Right ventricle myocardium inferior (tissue), 1 donor: ENCODE measurements at regions not wholly inside any gene's neighbourhood (a gene's known extent, or its start where the extent isn't known, plus 50 kb on each side); places are given as distances from the start of the nearest gene placed in this dataset.

Source experiments
- ATAC-seq: fragments of 200-7000 bp; cut with Tn5 transposase; one replicate; pipeline ENCODE4 v1.9.1; 2020; ENCODE audit warnings: mild to moderate bottlenecking, moderate library complexity
- DNase-seq: peaks from one replicate; pipeline ENCODE4 v3.0.0; 2021; ENCODE audit errors: missing footprints
- intact Hi-C: fragments of 100-400 bp; cut with DNase I; formaldehyde crosslinking; loops from one replicate; pipeline ENCODE4 v1.11.0; 2022
- donor health status: DM: no; HTN: yes; CAD: no; lungs with severe emphysema.

GRCh38 chr13:89865164-89866064 is 1482.1 kb upstream of the MIR17HG start:
- ATAC-seq (no peak), DNase-seq (no peak)
- intact Hi-C loops: no loop called here

GRCh38 chr13:89869312-89869711 is 1478.2 kb upstream of the MIR17HG start:
- no peak for ATAC-seq
- intact Hi-C loops: no loop called here
- no peak for DNase-seq

GRCh38 chr13:89878904-89879303 is 1468.6 kb upstream of the MIR17HG start:
- intact Hi-C loops: no loop called here
- no peak for ATAC-seq
- DNase-seq: no peak

GRCh38 chr13:89880201-89880600 is 1467.3 kb upstream of the MIR17HG start:
- DNase-seq (no peak), ATAC-seq (no peak)
- intact Hi-C loops: no loop called here

- DNase-seq: no peak
- intact Hi-C loops: no loop called here
- no peak for ATAC-seq
Measured at GRCh38 chr13:89883893-89884448, 1463.5 kb upstream of the MIR17HG start.

GRCh38 chr13:89890806-89891205 is 1456.7 kb upstream of the MIR17HG start:
- ATAC-seq (no peak), DNase-seq (no peak)
- intact Hi-C loops: no loop called here

- ATAC-seq (no peak), DNase-seq (no peak)
- intact Hi-C loops: no loop called here
Measured at GRCh38 chr13:89891416-89891815, 1456.1 kb upstream of the MIR17HG start.

- DNase-seq: no peak
- no peak for ATAC-seq
- intact Hi-C loops: no loop called here
Measured at GRCh38 chr13:89897681-89898080, 1449.8 kb upstream of the MIR17HG start.

GRCh38 chr13:89899302-89900103 is 1448.0 kb upstream of the MIR17HG start:
- intact Hi-C loops: no loop called here

GRCh38 chr13:89900104-89900765 is 1447.3 kb upstream of the MIR17HG start:
- intact Hi-C loops: no loop called here
- no peak for DNase-seq

More at GRCh38 chr13:89899302-89900103, 1448.0 kb upstream of the MIR17HG start:
- no peak for ATAC-seq
- DNase-seq: no peak

GRCh38 chr13:89902223-89902622 is 1445.3 kb upstream of the MIR17HG start:
- ATAC-seq (no peak), DNase-seq (no peak)
- intact Hi-C loops: no loop called here

More at GRCh38 chr13:89900104-89900765, 1447.3 kb upstream of the MIR17HG start:
- no peak for ATAC-seq

- intact Hi-C loops: no loop called here
- DNase-seq (no peak), ATAC-seq (no peak)
Measured at GRCh38 chr13:89903115-89903514, 1444.4 kb upstream of the MIR17HG start.

GRCh38 chr13:89910166-89910565 is 1437.3 kb upstream of the MIR17HG start:
- DNase-seq: no peak
- no peak for ATAC-seq
- intact Hi-C loops: no loop called here

- intact Hi-C loops: no loop called here
- DNase-seq (no peak), ATAC-seq (no peak)
Measured at GRCh38 chr13:89916551-89916950, 1430.9 kb upstream of the MIR17HG start.

- DNase-seq: no peak
- intact Hi-C loops: no loop called here
- no peak for ATAC-seq
Measured at GRCh38 chr13:89920461-89920860, 1427.0 kb upstream of the MIR17HG start.

- ATAC-seq: no peak
- intact Hi-C loops: no loop called here
- DNase-seq: no peak
Measured at GRCh38 chr13:89923052-89923451, 1424.4 kb upstream of the MIR17HG start.

GRCh38 chr13:89923736-89924135 is 1423.8 kb upstream of the MIR17HG start:
- DNase-seq (no peak), ATAC-seq (no peak)
- intact Hi-C loops: no loop called here

GRCh38 chr13:89925107-89925506 is 1422.4 kb upstream of the MIR17HG start:
- intact Hi-C loops: no loop called here
- DNase-seq (no peak), ATAC-seq (no peak)

- intact Hi-C loops: no loop called here
- DNase-seq (no peak), ATAC-seq (no peak)
Measured at GRCh38 chr13:89930861-89931260, 1416.6 kb upstream of the MIR17HG start.
